NCI-H345 treated with DMSO at 0.1 percent for 48 hours (cell line): ENCODE measurements at regions not wholly inside any gene's neighbourhood (a gene's known extent, or its start where the extent isn't known, plus 50 kb on each side); places are given as distances from the start of the nearest gene placed in this dataset.

ENCODE experiments used
- DNase-seq: peaks from one replicate; lab custom pipeline; 2025; ENCODE audit not compliant: unreplicated experiment; lab: John Stamatoyannopoulos, UW

- DNase-seq: no peak
These were observed 244.3 kb downstream of the DIO2 start for GRCh38 chr14:79967001-79967400.

- no peak for DNase-seq
These were observed 245.4 kb downstream of the DIO2 start for GRCh38 chr14:79965896-79966295.

GRCh38 chr14:79961197-79961596 lies 250.1 kb downstream of the DIO2 start:
- no peak for DNase-seq

- no peak for DNase-seq
These were observed 251.0 kb downstream of the DIO2 start for GRCh38 chr14:79960288-79960687.

- no peak for DNase-seq
These were observed 259.7 kb downstream of the DIO2 start for GRCh38 chr14:79951572-79951971.

- DNase-seq: no peak
These were observed 261.4 kb downstream of the DIO2 start for GRCh38 chr14:79949906-79950305.

GRCh38 chr14:79947440-79948054 lies 263.8 kb downstream of the DIO2 start:
- DNase-seq: no peak

- DNase-seq: no peak
These were observed 272.1 kb downstream of the DIO2 start for GRCh38 chr14:79939235-79939634.

GRCh38 chr14:79938185-79938584 lies 273.1 kb downstream of the DIO2 start:
- no peak for DNase-seq

GRCh38 chr14:79937433-79937832 lies 273.9 kb downstream of the DIO2 start:
- no peak for DNase-seq

- DNase-seq: no peak
These were observed 286.8 kb downstream of the DIO2 start for GRCh38 chr14:79924551-79924950.

GRCh38 chr14:79920180-79920692 lies 291.1 kb downstream of the DIO2 start:
- DNase-seq: no peak
